ENCODE measurements at regions not wholly inside any gene's neighbourhood (a gene's known extent, or its start where the extent isn't known, plus 50 kb on each side); places are given as distances from the start of the nearest gene placed in this dataset.

DNA sequence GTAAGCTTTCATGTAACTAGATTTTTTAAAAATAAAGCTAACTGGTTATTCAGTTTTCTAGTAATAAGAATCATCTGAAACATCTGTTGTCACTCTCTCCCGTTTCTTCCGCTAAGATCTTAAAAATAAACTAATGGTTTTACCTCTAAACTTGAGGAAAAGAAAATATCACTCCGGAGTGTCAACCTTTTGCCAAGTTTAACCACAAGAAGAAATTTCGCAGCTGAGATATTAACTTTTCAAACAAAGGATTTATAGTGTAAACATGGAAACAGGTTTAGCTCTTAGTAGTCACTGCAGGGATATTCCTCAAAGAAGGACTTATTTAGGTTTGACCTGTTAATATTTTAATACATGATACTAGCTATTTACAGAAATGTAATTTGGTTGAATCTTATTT is 954.9 kb downstream of the ADGRL2 start:
- Histone ChIP-seq H2AFZ (replicated peaks; ENCODE audit: low read length, poor library complexity) (no peak overlapping the region), H2AK5ac (ENCODE audit: low read depth, low read length) (no peak overlapping the region), H2AK9ac (replicated peaks; ENCODE audit: low read depth, low read length, poor library complexity) (no peak overlapping the region), H3K4me1 (ENCODE audit: control insufficient read depth, insufficient read depth, low read length) (no peaks in the 10 kb centered on the region), H3K9me1 (ENCODE audit: insufficient read depth, low read length) (no peaks in the 10 kb centered on the region), H4K91ac (ENCODE audit: insufficient read depth, low read depth, low read length) (no peak overlapping the region), H4K20me1 (ENCODE audit: insufficient read depth, low read length) (no peaks in the 10 kb centered on the region), H4K8ac (ENCODE audit: low read depth in 2 of 2, low read length in 2 of 2) (no peak overlapping the region), H2BK120ac (ENCODE audit: low read depth, low read length) (no peak overlapping the region), H3K9me3 (ENCODE audit: control insufficient read depth, insufficient read depth, low read length) (0 out of 2 replicates have a peak, but pooled peaks cover 2% of the 10 kb centered on the region), H3K56ac (ENCODE audit: extremely low read depth, insufficient read depth, low read length) (no peak overlapping the region), H3K27me3 (ENCODE audit: control insufficient read depth, insufficient read depth, low read length) (no peaks in the 10 kb centered on the region), H3K4me2 (ENCODE audit: low read depth, low read length) (no peak overlapping the region), H3K4ac (ENCODE audit: low read depth, low read length) (no peak overlapping the region), H3K14ac (replicated peaks; ENCODE audit: low read depth, low read length) (no peak overlapping the region), H2BK20ac (ENCODE audit: low read depth, low read length) (no peak overlapping the region), H3K36me3 (ENCODE audit: control insufficient read depth, insufficient read depth, low read length) (no peaks in the 10 kb centered on the region), H3K4me3 (ENCODE audit: insufficient read depth, low read depth, low read length) (no peak overlapping the region), H3K27ac (ENCODE audit: insufficient read depth, low read length) (no peak overlapping the region), H3K9ac (ENCODE audit: low read depth, low read length) (no peak overlapping the region), H3K18ac (ENCODE audit: low read depth, low read length) (no peak overlapping the region), H3K23ac (ENCODE audit: low read depth, low read length) (no peak overlapping the region), H2BK5ac (ENCODE audit: low read depth, low read length, poor library complexity, severe bottlenecking) (no peak overlapping the region), H3K79me1 (ENCODE audit: low read depth in 1 of 2, low read length in 2 of 2) (no peaks in the 10 kb centered on the region), H2BK15ac (ENCODE audit: low read depth, low read length) (no peak overlapping the region), H4K5ac (ENCODE audit: low read depth, low read length) (no peak overlapping the region)
- POLR2A ChIA-PET (ENCODE audit: unreplicated experiment): no interaction called here
- no peak for TF ChIP-seq RCOR1 (IDR thresholded peaks at IDR 0.05; ENCODE audit: insufficient replicate concordance, low read length)
- TF ChIP-seq POLR2A (IDR thresholded peaks at IDR 0.05; ENCODE audit: low read depth, low read length): no peak
- no peak for TF ChIP-seq RAD21 (IDR thresholded peaks at IDR 0.05; ENCODE audit: low read length)
- TF ChIP-seq RFX5 (IDR thresholded peaks at IDR 0.05; ENCODE audit: low read depth, low read length): no peak
- TF ChIP-seq MAZ (IDR thresholded peaks at IDR 0.05; ENCODE audit: borderline replicate concordance, low read depth, low read length): no peak
- no peak for TF ChIP-seq BHLHE40 (IDR thresholded peaks at IDR 0.05; ENCODE audit: low read depth, low read length)
- TF ChIP-seq FOS (IDR thresholded peaks at IDR 0.05; ENCODE audit: low read depth, low read length): no peak
- TF ChIP-seq, protein P1, sequence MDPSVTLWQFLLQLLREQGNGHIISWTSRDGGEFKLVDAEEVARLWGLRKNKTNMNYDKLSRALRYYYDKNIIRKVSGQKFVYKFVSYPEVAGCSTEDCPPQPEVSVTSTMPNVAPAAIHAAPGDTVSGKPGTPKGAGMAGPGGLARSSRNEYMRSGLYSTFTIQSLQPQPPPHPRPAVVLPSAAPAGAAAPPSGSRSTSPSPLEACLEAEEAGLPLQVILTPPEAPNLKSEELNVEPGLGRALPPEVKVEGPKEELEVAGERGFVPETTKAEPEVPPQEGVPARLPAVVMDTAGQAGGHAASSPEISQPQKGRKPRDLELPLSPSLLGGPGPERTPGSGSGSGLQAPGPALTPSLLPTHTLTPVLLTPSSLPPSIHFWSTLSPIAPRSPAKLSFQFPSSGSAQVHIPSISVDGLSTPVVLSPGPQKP (IDR thresholded peaks at IDR 0.05; ENCODE audit: borderline replicate concordance, low read depth, low read length): no peak
- no peak for TF ChIP-seq MAFK (IDR thresholded peaks at IDR 0.05; ENCODE audit: low read depth, low read length)
- TF ChIP-seq SMC3 (IDR thresholded peaks at IDR 0.05; ENCODE audit: low read depth, low read length): no peak
- TF ChIP-seq NFE2L2 (IDR thresholded peaks at IDR 0.05; ENCODE audit: low read depth, low read length): no peak
- TF ChIP-seq, protein P2, sequence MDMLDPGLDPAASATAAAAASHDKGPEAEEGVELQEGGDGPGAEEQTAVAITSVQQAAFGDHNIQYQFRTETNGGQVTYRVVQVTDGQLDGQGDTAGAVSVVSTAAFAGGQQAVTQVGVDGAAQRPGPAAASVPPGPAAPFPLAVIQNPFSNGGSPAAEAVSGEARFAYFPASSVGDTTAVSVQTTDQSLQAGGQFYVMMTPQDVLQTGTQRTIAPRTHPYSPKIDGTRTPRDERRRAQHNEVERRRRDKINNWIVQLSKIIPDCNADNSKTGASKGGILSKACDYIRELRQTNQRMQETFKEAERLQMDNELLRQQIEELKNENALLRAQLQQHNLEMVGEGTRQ (IDR thresholded peaks at IDR 0.05; ENCODE audit: low read depth, low read length): no peak
- TF ChIP-seq CHD1 (IDR thresholded peaks at IDR 0.05; ENCODE audit: low read depth, low read length): no peak
- no peak for TF ChIP-seq MXI1 (IDR thresholded peaks at IDR 0.05; ENCODE audit: borderline replicate concordance, low read depth, low read length)
- TF ChIP-seq, protein P3, sequence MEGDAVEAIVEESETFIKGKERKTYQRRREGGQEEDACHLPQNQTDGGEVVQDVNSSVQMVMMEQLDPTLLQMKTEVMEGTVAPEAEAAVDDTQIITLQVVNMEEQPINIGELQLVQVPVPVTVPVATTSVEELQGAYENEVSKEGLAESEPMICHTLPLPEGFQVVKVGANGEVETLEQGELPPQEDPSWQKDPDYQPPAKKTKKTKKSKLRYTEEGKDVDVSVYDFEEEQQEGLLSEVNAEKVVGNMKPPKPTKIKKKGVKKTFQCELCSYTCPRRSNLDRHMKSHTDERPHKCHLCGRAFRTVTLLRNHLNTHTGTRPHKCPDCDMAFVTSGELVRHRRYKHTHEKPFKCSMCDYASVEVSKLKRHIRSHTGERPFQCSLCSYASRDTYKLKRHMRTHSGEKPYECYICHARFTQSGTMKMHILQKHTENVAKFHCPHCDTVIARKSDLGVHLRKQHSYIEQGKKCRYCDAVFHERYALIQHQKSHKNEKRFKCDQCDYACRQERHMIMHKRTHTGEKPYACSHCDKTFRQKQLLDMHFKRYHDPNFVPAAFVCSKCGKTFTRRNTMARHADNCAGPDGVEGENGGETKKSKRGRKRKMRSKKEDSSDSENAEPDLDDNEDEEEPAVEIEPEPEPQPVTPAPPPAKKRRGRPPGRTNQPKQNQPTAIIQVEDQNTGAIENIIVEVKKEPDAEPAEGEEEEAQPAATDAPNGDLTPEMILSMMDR (conservative IDR thresholded peaks at IDR 0.05; ENCODE audit: low read depth, low read length): no peak
- no peak for TF ChIP-seq CEBPB (IDR thresholded peaks at IDR 0.05; ENCODE audit: low read depth, low read length)
- ATAC-seq (ENCODE audit: low read depth) (no peak), DNase-seq (no peak)
- CTCF ChIA-PET: no interaction called here
- dilution Hi-C loops (cut with HindIII; ENCODE audit: low sequenced_read_pairs, unreplicated experiment) (no loop called here), intact Hi-C loops (cut with micrococcal nuclease) (no loop called here), in situ Hi-C loops (cut with MboI; ENCODE audit: low sequenced_read_pairs) (no loop called here)
- WGBS, 2 experiments (ENCODE audit: extremely low coverage in 2 of 2, insufficient read length in 1 of 2): no CpG with 5 or more reads among the region's 4 CpGs
- no TSS peak for BruUV-seq (replicated peaks)
